Hematopoietic multipotent progenitor cell treated with erythropoietin and hydrocortisone succinate and interleukin-3 and kit ligand, for 6 days (in vitro differentiated cells): ENCODE measurements at regions not wholly inside any gene's neighbourhood (a gene's known extent, or its start where the extent isn't known, plus 50 kb on each side); places are given as distances from the start of the nearest gene placed in this dataset.
"Not testable (repeated sequence)": the region's sequence is repeated elsewhere in the genome, so short reads cannot be mapped to it uniquely, and the experiment has no call there.

Experiments
- DNase-seq: peaks from one replicate; pipeline ENCODE4 v3.0.0-alpha.2; 2015

- DNase-seq, result no peak
Measured at GRCh38 chr13:71067165-71067815, 799.7 kb downstream of the DACH1 start.

DNA sequence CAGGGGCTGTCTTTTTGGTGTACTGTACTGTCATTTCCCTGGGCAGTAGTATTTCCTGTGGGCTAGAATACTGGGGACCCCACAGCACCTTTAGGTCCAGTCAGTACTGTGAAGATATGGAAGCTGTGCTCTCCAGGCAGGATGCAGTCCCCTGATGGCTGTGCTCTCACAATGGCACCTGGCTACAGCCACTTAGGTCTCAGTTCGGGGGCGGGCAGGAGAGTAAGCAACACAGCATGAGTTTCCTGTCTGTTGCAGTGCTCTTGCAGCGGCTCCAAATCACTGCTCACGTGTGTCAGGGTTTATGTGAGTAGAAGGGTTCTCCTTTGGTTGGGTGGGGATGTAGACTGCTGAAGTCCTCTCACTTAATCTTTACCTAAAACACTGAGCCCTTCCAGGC lies 810.4 kb downstream of the DACH1 start:
- no peak for DNase-seq

DNA sequence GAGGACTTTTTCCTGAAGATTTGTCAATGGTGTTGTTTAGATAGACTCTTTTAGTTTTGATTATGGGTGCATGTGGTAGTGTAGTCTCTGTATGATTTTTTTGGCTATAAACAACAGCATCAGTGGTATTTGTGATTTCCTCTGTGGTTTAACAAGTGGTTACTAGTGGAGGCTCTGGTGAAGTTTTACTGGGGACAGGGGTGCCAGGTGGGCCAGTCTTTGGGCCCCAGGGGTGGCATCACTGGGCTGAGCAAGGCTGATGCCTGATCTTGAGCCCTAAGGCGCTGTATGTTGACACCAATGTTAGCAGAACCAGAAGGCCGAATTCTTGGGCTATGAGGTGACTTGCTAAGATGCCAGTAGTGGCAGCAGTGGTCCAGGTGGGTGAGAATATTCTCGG lies 811.4 kb downstream of the DACH1 start:
- no peak for DNase-seq

DNA sequence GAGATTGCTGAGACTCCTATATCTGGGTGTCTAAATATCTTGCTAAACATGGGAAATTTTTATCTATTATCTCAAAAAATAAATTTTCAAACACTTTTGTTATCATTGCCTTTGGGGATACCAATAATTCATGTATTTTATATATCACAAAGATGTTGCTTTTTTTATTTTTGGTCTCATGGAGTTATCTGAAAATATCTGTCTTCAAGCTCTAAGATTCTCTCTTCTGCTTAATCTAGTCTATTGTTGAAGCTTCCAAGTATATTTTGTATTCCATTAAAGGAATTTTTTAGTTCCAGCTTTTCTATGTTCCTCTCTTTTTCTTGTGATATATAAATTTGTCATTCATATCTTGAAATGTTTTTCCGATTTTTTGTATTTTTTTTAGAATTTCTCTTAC lies 812.0 kb downstream of the DACH1 start:
- no peak for DNase-seq

DNA sequence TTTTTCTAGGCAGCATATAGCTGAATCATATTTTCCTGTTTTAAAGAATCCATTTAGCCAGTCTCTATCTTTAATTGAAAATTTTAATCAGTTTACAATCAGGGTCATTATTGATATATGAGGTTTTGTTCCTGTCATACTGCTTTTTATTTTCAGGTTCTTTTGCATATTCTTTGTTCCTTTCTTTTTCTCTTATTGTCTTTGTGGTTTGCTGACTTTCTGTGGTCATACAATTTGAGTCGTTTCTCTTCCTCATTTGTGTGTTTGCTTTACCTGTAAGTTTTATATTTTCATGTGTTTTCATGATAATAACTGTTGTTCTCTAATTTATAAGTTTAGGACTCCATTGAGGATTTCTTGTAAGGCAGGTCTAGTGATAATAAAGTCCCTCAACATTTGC lies 812.6 kb downstream of the DACH1 start:
- DNase-seq, result no peak

- no peak for DNase-seq
Measured at GRCh38 chr13:71051573-71051972, 815.4 kb downstream of the DACH1 start.

GRCh38 chr13:71046360-71047079 lies 820.5 kb downstream of the DACH1 start:
- no peak for DNase-seq

GRCh38 chr13:71045101-71045500 lies 821.9 kb downstream of the DACH1 start:
- no peak for DNase-seq

GRCh38 chr13:71039440-71039839 lies 827.6 kb downstream of the DACH1 start:
- DNase-seq, result no peak

- DNase-seq, result no peak
Measured at GRCh38 chr13:71034018-71034417, 833.0 kb downstream of the DACH1 start.

DNA sequence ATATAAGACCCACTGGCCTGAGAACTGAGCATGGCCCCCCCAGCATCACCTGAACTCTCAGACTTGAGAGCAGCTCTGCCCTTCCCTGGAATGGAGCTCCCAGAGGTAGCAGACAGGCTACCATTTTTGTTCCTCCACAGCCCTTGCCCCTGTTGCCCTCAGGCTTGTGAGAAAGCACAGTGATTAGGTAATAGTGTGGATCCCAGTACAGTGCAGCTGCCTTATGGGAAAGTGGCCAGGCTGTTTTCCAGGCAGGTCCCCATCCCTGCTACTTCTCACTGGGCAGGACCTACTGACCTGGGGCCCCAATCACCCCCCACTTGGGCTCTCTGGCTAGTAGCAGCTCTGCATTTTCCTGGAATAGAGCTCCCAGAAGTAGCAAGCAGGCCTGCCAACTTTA lies 834.0 kb downstream of the DACH1 start:
- no peak for DNase-seq

- no peak for DNase-seq
Measured at GRCh38 chr13:71030784-71031183, 836.2 kb downstream of the DACH1 start.

GRCh38 chr13:71028884-71029283 lies 838.1 kb downstream of the DACH1 start:
- DNase-seq, result no peak

- DNase-seq, result no peak
Measured at GRCh38 chr13:71021825-71022422, 845.1 kb downstream of the DACH1 start.

DNA sequence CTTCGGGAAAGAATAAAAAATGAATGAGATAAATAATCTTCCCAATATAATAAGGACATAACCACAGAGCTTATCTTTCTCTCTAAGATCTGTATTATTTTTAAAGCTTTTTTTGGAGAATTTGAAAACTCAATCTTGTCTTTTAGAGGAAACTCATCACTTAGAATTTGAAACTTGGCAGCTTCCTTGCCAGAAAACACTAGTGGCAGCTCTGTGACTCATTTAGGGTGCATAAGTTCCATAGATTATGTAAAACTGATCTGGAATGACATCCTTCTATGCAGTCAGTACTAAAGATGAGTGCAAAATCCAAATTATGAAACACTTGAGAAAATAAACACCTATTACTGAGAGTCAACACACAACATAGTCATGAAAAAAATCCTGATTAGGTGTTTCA lies 848.0 kb downstream of the DACH1 start:
- DNase-seq, result no peak

DNA sequence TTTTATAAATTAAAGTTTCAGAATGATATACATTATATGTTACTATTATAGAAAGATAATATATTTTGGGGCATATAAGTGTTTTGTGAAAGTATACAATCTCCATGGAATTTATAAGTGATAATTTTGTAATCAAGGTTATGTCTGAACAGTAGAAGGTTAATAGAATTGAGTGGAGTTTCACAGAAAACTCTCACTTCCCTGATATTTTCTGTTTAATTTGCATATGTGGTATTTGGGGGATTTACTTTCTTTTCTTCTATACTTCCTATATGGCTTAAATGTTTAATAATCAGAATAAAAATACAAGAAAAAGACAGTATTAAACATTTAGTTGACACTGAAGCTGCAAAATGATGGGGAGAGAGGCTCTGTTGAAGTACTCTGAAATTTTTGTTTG lies 848.5 kb downstream of the DACH1 start:
- DNase-seq, result no peak

- no peak for DNase-seq
Measured at GRCh38 chr13:71017607-71018006, 849.4 kb downstream of the DACH1 start.

- DNase-seq, result no peak
Measured at GRCh38 chr13:71015516-71015915, 851.5 kb downstream of the DACH1 start.

GRCh38 chr13:71015021-71015420 lies 852.0 kb downstream of the DACH1 start:
- no peak for DNase-seq

- no peak for DNase-seq
Measured at GRCh38 chr13:71005919-71006318, 861.1 kb downstream of the DACH1 start.

DNA sequence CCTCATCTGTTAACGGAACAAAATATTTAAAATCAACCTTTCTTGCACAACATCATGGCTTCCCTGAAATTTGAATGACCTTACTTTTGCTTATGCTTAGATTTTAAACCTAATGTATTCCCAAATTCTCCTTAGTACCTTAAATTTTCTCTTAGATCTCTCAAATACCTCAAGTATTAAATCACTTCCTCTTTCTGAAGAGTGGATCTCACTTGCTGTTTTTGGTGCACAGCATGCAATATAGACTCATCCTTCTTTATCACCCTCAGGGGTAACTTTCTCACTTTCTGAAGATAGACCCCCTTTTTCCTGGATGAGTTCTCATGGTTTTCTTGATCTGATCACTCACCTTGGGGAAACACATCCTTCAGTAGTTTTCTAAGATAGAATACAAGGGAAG lies 871.7 kb downstream of the DACH1 start:
- DNase-seq, result no peak

DNA sequence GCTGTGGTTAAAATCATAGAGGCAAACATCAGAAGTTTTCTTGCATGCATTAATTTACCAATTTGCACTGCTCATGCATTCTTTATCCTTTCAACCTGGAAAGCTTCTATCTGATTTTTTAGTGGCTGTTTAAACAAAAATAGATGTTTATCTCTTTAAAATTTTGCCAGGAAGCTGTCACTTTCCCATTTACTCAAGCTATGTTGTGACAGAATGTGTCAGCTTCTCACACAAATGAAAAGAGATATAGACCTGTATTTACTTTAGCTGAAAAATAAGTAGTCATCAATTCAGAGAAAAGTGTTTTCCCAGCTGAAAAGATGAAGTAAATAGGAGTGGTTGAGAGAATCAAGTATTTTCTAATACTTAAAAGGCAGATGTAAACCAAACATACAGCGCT lies 872.8 kb downstream of the DACH1 start:
- no peak for DNase-seq

DNA sequence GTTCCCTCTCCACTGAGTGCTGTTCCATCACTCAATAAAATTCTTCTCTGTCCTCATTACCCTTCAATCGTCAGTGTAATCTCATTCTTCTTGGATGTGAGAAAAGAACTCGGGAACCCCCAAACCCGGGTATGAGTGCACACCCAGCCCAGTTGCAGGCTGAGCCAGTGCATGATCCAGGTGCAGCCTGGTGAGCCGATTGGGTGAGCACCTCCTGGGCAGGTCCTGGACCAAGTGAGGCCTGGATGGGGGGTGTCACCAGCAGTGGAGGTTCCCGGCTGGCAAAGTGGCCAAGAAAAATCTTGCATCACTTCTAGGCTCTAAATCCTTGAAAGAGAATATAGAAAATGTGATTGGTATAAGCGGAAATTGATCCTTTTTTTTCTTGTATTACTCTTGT lies 878.8 kb upstream of the KLHL1 start:
- DNase-seq, result no peak

DNA sequence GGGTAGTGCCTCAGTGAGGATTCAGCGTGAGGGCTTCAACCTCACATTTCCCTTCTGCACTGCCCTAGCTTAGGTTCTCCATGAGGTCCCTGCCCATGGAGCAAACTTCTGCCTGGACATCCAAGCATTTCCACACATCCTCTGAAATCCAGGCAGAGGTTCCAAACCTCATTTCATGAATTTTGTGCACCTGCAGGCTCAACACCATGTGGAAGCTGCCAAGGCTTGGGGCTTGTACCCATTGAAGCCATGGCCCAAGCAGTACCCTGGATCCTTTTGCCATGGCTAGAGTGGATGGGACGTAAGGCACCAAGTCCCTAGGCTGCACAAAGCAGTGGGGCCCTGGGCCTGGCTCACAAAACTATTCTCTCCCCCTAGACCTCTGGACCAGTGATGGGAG lies 877.1 kb upstream of the KLHL1 start:
- no peak for DNase-seq

DNA sequence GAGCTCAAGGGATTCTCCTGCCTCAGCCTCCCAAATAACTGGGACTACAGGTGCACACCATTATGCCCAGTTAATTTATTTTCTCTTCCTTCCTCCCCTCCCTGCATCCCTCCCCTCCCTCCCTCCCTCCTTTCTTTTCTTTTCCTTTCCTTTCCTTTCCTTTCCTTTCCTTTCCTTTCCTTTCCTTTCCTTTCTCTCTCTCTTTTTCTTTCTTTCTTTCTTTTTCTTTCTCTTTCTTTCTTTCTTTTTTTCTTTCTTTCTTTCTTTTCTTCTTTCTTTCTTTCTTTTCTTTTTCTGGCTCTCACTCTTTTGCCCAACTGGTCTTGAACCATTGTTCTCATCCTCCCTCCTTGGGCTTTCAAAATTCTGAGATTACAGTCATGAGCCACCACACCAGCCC lies 873.0 kb upstream of the KLHL1 start:
- not testable (repeated sequence) for DNase-seq
